TTC549 (cell line): ENCODE measurements at regions not wholly inside any gene's neighbourhood (a gene's known extent, or its start where the extent isn't known, plus 50 kb on each side); places are given as distances from the start of the nearest gene placed in this dataset.
"Not testable (repeated sequence)": the region's sequence is repeated elsewhere in the genome, so short reads cannot be mapped to it uniquely, and the experiment has no call there.

ENCODE experiments used
- FAIRE-seq: peaks from 2 replicates; lab custom pipeline; 2012; peaks lifted over from hg19 to GRCh38; lab: Jason Lieb, UNC

DNA sequence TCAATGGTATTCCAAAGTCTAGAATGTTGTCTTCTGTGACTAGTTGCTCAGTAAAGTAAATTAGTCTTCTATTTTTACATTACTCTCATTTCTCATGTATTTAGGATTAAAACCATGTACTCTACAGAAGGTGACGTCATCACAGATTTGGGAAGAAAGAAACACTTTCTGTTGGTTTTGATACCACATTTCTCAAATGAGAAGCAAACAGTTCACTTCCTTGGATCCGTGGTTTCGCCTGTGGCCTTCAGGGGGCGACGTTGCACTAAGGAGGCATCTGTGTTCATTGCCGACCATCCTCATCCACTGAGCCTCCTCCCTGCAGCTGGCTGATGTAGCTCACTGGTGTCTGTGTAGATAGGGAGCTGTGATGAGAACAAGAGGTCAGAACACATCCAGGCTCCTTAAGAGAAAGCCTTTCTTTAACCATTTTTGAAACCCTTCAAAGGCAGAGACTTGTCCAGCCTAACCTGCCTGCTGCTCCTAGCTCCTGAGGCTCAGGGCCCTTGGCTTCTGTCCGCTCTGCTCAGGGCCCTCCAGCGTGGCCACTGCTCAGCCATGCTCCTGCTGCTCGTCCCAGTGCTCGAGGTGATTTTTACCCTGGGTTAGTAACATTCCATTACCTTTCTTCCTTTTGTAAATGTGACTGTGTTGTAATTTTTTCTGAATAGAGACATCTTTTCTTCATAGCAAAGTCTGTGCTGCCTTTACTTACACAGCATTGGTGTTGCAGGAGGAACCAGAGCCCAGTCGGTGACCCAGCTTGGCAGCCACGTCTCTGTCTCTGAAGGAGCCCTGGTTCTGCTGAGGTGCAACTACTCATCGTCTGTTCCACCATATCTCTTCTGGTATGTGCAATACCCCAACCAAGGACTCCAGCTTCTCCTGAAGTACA is 220.6 kb upstream of the OR4E1 start:
- FAIRE-seq: no peak

GRCh38 chr14:21891921-21892320 is 218.3 kb upstream of the OR4E1 start:
- FAIRE-seq: no peak

GRCh38 chr14:21884995-21885394 is 211.4 kb upstream of the OR4E1 start:
- no peak for FAIRE-seq

DNA sequence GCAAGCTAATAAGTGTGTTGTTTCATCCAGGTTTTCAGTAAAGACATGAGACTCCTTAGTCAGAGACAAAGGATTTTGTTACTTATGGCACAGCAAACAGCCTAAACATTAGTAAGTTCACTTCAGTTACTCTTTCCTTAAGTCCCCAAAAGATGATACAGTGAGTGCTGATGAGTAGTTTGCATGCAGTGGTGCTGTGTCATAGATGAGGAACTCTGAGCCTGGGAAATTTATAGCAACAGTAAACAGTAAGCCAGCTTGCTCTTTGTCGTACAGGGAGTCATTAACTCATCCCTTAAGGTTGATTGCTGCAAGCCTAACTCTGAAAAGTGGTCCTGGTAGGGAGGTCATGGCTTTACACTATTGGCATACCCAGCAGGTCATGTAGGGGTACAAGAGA is 208.6 kb upstream of the OR4E1 start:
- no peak for FAIRE-seq

- no peak for FAIRE-seq
These were observed 207.3 kb upstream of the OR4E1 start for GRCh38 chr14:21880918-21881317.

- FAIRE-seq: no peak
These were observed 202.2 kb upstream of the OR4E1 start for GRCh38 chr14:21875791-21876190.

- no peak for FAIRE-seq
These were observed 201.3 kb upstream of the OR4E1 start for GRCh38 chr14:21874946-21875345.

DNA sequence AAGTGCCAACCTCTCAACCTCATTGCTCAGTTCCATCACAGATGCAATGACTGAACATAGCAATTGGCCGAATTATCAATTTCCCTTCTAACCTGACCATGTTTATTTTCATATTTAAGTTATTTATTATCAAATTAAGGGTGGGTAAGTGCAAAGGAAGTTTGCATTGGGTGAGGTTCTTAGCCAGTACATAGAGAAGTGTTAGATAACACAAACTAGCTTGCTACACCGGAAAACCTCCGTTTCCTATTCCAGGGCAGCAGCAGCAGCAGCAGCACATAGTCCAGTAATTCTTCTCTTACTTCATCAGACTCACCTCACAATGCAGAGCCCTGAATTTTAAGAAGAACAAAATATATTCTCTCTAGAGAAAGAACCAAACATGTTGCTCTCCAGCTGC is 200.5 kb upstream of the OR4E1 start:
- FAIRE-seq: no peak

GRCh38 chr14:21868442-21869046 is 194.9 kb upstream of the OR4E1 start:
- FAIRE-seq: no peak

- no peak for FAIRE-seq
These were observed 193.9 kb upstream of the OR4E1 start for GRCh38 chr14:21867541-21867940.

- no peak for FAIRE-seq
These were observed 192.9 kb upstream of the OR4E1 start for GRCh38 chr14:21866479-21866878.

DNA sequence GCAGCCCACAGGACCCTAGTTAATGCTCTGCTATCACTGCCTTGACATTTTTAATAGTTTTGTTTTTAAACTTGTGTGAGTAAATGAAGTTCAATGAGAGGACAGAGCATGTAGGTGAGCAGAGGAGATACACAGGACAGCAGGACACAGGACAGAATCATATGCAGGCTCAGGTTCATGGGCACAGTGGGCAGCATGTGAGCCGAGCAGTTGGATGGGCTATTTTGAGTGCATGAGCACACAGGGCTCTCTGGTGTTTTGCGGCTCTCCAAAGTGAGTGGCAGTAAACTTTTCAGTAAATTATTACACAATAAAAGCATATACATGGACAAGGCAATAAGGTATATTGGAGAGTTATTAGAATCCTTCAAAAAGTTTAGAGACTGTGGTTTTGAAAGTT is 189.7 kb upstream of the OR4E1 start:
- FAIRE-seq: no peak

GRCh38 chr14:21861153-21861552 is 187.5 kb upstream of the OR4E1 start:
- FAIRE-seq: no peak

- no peak for FAIRE-seq
These were observed 186.6 kb upstream of the OR4E1 start for GRCh38 chr14:21860172-21860571.

DNA sequence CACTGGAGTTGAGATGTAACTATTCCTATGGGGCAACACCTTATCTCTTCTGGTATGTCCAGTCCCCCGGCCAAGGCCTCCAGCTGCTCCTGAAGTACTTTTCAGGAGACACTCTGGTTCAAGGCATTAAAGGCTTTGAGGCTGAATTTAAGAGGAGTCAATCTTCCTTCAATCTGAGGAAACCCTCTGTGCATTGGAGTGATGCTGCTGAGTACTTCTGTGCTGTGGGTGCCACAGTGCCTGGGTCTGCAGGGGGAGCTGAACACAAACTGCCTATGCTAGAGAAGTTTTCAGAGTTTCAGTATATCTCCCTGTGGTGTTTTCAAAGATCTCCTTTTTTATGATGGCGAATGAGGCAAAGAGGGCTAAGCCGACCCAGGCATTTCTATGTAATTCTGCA is 179.2 kb upstream of the OR4E1 start:
- no peak for FAIRE-seq

DNA sequence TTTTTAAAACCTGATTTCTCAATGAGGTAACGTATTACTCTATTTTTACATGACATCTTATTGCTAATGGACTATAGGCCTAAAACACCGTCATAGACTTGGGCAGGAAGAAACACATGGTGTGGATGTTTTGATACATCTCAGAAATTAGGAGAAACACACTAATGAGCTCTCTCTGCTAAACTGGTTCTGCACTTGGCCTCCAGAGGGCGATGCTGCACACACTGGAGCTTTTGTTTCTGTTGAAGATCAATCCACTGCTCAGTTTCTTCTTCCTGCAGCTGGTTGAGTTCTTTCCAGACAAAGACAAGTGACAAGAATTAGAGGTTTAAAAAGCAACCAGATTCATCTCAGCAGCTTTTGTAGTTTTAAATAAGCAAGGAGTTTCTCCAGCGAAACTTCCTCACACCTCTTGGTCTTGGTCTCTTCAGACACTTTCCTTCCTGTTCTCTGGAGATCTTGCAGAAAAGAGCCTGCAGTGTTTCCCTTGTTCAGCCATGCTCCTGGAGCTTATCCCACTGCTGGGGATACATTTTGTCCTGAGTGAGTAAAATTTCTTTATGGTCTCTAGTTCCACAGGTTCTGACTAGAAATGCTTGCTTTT is 178.5 kb upstream of the OR4E1 start:
- no peak for FAIRE-seq

- not testable (repeated sequence) for FAIRE-seq
These were observed 173.3 kb upstream of the OR4E1 start for GRCh38 chr14:21846902-21847301.

DNA sequence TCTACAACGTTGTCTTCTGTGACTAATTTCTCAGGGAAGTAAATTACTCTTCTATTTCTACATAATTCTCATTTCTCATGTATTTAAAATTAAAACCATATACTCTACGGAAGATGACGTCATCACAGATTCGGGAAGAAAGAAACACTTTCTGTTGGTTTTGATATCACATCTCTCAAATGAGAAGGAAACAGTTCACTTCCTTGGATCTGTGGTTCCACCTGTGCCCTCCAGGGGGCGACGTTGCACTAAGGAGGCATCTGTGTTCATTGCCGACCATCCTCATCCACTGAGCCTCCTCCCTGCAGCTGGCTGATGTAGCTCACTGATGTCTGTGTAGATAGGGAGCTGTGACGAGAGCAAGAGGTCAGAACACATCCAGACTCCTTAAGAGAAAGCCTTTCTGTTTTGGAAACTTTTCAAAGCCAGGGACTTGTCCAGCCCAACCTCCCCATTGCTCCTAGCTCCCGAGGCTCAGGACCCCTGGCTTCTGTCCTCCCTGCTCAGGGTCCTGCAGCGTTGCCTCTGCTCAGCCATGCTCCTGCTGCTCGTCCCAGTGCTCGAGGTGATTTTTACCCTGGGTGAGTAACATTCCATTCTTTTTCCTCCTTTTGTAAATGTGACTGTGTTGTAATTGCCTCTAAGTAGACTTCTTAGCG is 172.7 kb upstream of the OR4E1 start:
- FAIRE-seq: peak; percentile 5

DNA sequence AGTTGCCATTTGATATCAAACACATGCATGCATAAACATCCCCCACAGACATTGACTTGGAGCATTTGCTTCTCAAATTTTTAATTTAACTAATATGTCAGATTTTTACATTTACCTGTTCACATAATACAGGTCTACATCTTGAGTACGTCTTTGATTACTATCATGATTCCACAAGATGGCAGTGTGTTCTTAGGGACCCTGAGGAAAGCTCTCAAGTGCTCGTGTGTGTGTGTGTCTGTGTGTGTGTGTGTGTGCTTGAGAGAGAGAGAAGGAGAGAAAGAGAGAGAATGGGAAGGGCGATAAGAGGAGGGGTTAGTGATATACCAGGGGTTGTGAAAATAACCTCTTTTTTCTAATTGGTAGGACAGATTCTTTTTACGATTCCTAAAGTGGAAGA is 167.1 kb upstream of the OR4E1 start:
- no peak for FAIRE-seq

- no peak for FAIRE-seq
These were observed 160.2 kb upstream of the OR4E1 start for GRCh38 chr14:21833836-21834235.

DNA sequence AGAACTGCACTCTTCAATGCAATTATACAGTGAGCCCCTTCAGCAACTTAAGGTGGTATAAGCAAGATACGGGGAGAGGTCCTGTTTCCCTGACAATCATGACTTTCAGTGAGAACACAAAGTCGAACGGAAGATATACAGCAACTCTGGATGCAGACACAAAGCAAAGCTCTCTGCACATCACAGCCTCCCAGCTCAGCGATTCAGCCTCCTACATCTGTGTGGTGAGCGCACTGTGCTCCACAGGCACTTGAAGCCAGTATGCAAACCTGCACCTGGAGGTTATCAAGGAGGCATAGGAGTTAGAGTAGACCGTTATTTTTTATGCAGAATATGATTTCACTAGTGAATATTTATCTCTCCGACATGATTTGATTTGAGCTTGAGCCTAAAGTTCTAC is 152.2 kb upstream of the OR4E1 start:
- no peak for FAIRE-seq

DNA sequence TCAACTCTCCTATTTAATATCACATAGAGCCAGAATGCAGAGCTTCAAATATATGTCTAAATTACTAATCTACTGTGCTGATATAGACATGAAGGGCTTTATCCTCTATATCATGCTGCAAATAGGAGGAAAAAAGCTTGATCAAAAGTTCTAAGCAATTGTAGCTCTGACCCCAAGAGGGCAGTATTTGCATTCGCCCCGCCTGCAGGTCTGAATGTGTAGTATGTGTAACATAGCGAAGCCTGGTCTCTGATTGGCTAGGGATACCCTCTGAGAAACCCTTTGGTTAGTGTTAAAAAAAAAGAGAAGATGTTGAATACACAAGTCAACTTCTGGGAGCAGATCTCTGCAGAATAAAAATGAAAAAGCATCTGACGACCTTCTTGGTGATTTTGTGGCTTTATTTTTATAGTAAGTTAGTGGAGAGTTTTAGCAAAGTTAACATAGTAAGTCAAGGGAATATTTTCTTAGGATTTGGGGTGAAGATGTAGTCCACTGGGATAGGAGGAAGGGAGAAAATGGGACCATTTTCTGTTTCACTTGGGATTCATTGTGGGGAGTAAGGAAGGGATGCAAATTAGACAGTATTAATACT is 151.6 kb upstream of the OR4E1 start:
- FAIRE-seq: no peak

- FAIRE-seq: no peak
These were observed 148.5 kb upstream of the OR4E1 start for GRCh38 chr14:21822109-21822508.
